OCI-LY7 (cell line): ENCODE measurements at regions not wholly inside any gene's neighbourhood (a gene's known extent, or its start where the extent isn't known, plus 50 kb on each side); places are given as distances from the start of the nearest gene placed in this dataset.

Source experiments
- BruUV-seq: library from RNA; stranded (reverse); fragments of 400-500 nt; replicated peaks from 2 replicates; lab custom pipeline; 2021; lab: Mats Ljungman, UMichigan
- CTCF ChIA-PET: fragments of 300-600 bp; sonication (Branson Sonifier 250); formaldehyde crosslinking; loops from one replicate; lab custom pipeline; 2022; ENCODE audit warnings: antibody characterized with exemption; ENCODE audit not compliant: unreplicated experiment; lab: Charles Lee
- POLR2A ChIA-PET: fragments of 300-600 bp; sonication (Branson Sonifier 250); formaldehyde crosslinking; loops from one replicate; lab custom pipeline; 2022; ENCODE audit warnings: antibody characterized with exemption; lab: Charles Lee
- DNase-seq: peaks from one replicate; pipeline ENCODE4 v3.0.0-alpha.2; 2015; ENCODE audit warnings: low spot score
- H2AFZ ChIP-seq: fragments of 200-600 bp; sonication (generic), shearing (Covaris generic); 2 replicates; pipeline ENCODE4 v1.6.1; 2014; ENCODE audit warnings: mild to moderate bottlenecking, antibody characterized with exemption, low read length, moderate library complexity
- H3K27ac ChIP-seq: fragments of 200-600 bp; sonication (generic); 2 replicates; pipeline ENCODE4 v1.5.1; 2014; ENCODE audit warnings: mixed run types, low read depth, mild to moderate bottlenecking, moderate library complexity, low read length, inconsistent platforms; ENCODE audit not compliant: poor library complexity, severe bottlenecking
- H3K36me3 ChIP-seq: fragments of 200-600 bp; sonication (generic); 2 replicates; pipeline ENCODE4 v1.6.1; 2014; ENCODE audit warnings: mild to moderate bottlenecking, antibody characterized with exemption, low read length, moderate library complexity, mixed read lengths; ENCODE audit not compliant: insufficient read depth
- H3K4me1 ChIP-seq: fragments of 200-600 bp; sonication (generic); 2 replicates; pipeline ENCODE4 v1.5.1; 2014; ENCODE audit warnings: mild to moderate bottlenecking, low read length; ENCODE audit not compliant: insufficient read depth, poor library complexity, severe bottlenecking
- H3K4me2 ChIP-seq: fragments of 200-600 bp; sonication (generic); 2 replicates; pipeline ENCODE4 v1.6.1; 2014; ENCODE audit warnings: mild to moderate bottlenecking, low read length
- H3K4me3 ChIP-seq: fragments of 200-600 bp; sonication (generic); 2 replicates; pipeline ENCODE4 v1.5.1; 2014; ENCODE audit warnings: mild to moderate bottlenecking, low read depth, low read length; ENCODE audit not compliant: poor library complexity, severe bottlenecking
- H3K79me2 ChIP-seq: fragments of 200-600 bp; sonication (generic); 2 replicates; pipeline ENCODE4 v1.6.1; 2016; ENCODE audit warnings: low read depth, mild to moderate bottlenecking, low read length, moderate library complexity, mixed read lengths; ENCODE audit not compliant: insufficient read depth
- H3K9me2 ChIP-seq: fragments of 200-600 bp; sonication (generic); 2 replicates; pipeline ENCODE4 v1.6.1; 2016; ENCODE audit warnings: mild to moderate bottlenecking, low read length, mixed read lengths; ENCODE audit not compliant: insufficient read depth
- H3K9me3 ChIP-seq: fragments of 200-600 bp; sonication (generic); 2 replicates; pipeline ENCODE4 v1.6.1; 2014; ENCODE audit warnings: mild to moderate bottlenecking, mixed run types, low read length, mixed read lengths
- H4K20me1 ChIP-seq: fragments of 200-600 bp; sonication (generic); 2 replicates; pipeline ENCODE4 v1.6.1; 2014; ENCODE audit warnings: mild to moderate bottlenecking, antibody characterized with exemption, low read length, moderate library complexity, mixed read lengths; ENCODE audit not compliant: insufficient read depth
- EZH2phosphoT487 ChIP-seq: fragments of 200-600 bp; sonication (generic); IDR thresholded peaks from 2 replicates; pipeline ENCODE4 v1.6.1; 2018; ENCODE audit warnings: low read depth, borderline replicate concordance, mild to moderate bottlenecking, mixed run types, antibody characterized with exemption, low read length, moderate library complexity, mixed read lengths
- intact Hi-C: fragments of 100-400 bp; cut with micrococcal nuclease; formaldehyde crosslinking; loops from one replicate; pipeline ENCODE4 v1.10.0; 2022; ENCODE audit not compliant: unreplicated experiment
- TF ChIP-seq, protein P1 (sequence below): fragments of 200-600 bp; sonication (generic); conservative IDR thresholded peaks from 2 replicates; pipeline ENCODE4 v1.5.1; 2014; ENCODE audit warnings: mild to moderate bottlenecking, antibody characterized with exemption, low read length, moderate library complexity, mixed read lengths

DNA sequence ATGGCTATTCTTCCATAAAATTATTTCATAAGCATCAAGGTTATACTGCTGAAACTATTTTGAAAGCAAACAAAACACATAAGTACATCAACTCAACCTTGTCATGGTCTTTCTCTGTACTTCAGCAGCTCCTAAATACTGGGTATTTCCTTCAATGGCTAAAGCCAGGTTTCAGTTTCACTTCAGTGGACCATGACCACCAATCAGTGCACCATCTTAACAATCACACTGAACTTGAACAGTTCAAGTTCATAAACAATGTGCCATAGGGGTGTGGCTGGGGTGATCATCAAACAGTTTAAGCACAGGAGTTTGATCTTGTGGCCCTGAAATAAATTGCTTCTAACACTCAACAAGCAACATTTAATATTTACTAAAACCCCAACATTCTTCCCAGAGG, 124.1 kb upstream of the FIGN start:
- DNase-seq, result no peak
- Histone ChIP-seq H3K9me2 (no peaks in the 10 kb centered on the region), H3K4me3 (no peak overlapping the region), H3K79me2 (no peaks in the 10 kb centered on the region), H3K9me3 (no peaks in the 10 kb centered on the region), H4K20me1 (no peaks in the 10 kb centered on the region), H3K36me3 (no peaks in the 10 kb centered on the region), H3K27ac (no peak overlapping the region), H3K4me1 (no peaks in the 10 kb centered on the region), H2AFZ (no peak overlapping the region), H3K4me2 (no peak overlapping the region)
- intact Hi-C loops, result no loop called here
- ChIA-PET CTCF (no interaction called here), POLR2A (no interaction called here)
- TF ChIP-seq EZH2phosphoT487, result no peak
- TF ChIP-seq, protein P1, sequence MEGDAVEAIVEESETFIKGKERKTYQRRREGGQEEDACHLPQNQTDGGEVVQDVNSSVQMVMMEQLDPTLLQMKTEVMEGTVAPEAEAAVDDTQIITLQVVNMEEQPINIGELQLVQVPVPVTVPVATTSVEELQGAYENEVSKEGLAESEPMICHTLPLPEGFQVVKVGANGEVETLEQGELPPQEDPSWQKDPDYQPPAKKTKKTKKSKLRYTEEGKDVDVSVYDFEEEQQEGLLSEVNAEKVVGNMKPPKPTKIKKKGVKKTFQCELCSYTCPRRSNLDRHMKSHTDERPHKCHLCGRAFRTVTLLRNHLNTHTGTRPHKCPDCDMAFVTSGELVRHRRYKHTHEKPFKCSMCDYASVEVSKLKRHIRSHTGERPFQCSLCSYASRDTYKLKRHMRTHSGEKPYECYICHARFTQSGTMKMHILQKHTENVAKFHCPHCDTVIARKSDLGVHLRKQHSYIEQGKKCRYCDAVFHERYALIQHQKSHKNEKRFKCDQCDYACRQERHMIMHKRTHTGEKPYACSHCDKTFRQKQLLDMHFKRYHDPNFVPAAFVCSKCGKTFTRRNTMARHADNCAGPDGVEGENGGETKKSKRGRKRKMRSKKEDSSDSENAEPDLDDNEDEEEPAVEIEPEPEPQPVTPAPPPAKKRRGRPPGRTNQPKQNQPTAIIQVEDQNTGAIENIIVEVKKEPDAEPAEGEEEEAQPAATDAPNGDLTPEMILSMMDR, result no peak
- no TSS peak for BruUV-seq

GRCh38 chr2:163856941-163857340, 121.1 kb upstream of the FIGN start:
- Histone ChIP-seq H3K4me3 (no peak overlapping the region), H3K79me2 (no peaks in the 10 kb centered on the region), H3K27ac (no peak overlapping the region), H3K9me3 (no peaks in the 10 kb centered on the region), H3K4me1 (no peaks in the 10 kb centered on the region), H3K4me2 (no peak overlapping the region), H3K9me2 (no peaks in the 10 kb centered on the region), H3K36me3 (no peaks in the 10 kb centered on the region), H2AFZ (no peak overlapping the region), H4K20me1 (no peaks in the 10 kb centered on the region)
- POLR2A ChIA-PET, result no interaction called here
- BruUV-seq, result no TSS peak
- intact Hi-C loops, result no loop called here
- CTCF ChIA-PET, result no interaction called here
- TF ChIP-seq EZH2phosphoT487, result no peak
- TF ChIP-seq, protein P1, result no peak
- DNase-seq, result no peak

DNA sequence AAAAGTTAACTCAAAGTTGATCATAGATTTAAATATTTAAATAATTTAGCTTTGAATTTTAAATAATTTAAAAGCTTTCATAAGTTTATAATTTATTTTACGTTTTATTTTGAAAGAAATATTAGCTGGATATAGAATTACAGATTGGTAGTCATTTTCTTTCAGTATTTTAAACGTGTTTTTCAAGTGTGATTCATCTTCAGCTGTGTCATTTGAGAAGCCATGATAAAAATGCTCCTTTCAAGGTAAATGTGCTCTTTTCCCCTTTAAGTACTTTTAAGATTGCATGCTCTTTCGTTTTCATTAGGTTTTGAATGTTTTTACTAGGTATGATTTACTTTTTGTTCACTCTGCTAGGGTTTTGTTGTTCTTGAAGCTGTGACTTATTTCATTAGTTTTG, 116.8 kb upstream of the FIGN start:
- Histone ChIP-seq H2AFZ (no peak overlapping the region), H3K9me3 (no peaks in the 10 kb centered on the region), H3K9me2 (no peaks in the 10 kb centered on the region), H3K4me2 (no peak overlapping the region), H3K36me3 (no peaks in the 10 kb centered on the region), H3K79me2 (no peaks in the 10 kb centered on the region), H4K20me1 (no peaks in the 10 kb centered on the region), H3K27ac (no peak overlapping the region), H3K4me1 (no peaks in the 10 kb centered on the region), H3K4me3 (no peak overlapping the region)
- ChIA-PET POLR2A (interaction anchor here (1.6 kb wide), 1 partner anchor 18 kb away, joined by 5 read pairs; no protein-coding TSS in a partner anchor), CTCF (no interaction called here)
- TF ChIP-seq, protein P1, result no peak
- no peak for TF ChIP-seq EZH2phosphoT487
- DNase-seq, result no peak
- no TSS peak for BruUV-seq
- intact Hi-C loops, result no loop called here
